GM23248 (cell line): ENCODE measurements at regions not wholly inside any gene's neighbourhood (a gene's known extent, or its start where the extent isn't known, plus 50 kb on each side); places are given as distances from the start of the nearest gene placed in this dataset.

Source experiments
- EZH2 ChIP-seq: fragments of 200-600 bp; sonication (generic); IDR thresholded peaks from 2 replicates; pipeline ENCODE4 v1.6.1; 2018; ENCODE audit warnings: antibody characterized with exemption, mild to moderate bottlenecking; ENCODE audit not compliant: insufficient read depth, poor library complexity, severe bottlenecking
- EZH2phosphoT487 ChIP-seq: fragments of 200-600 bp; sonication (generic); IDR thresholded peaks from 2 replicates; pipeline ENCODE4 v1.6.1; 2018; ENCODE audit warnings: antibody characterized with exemption, moderate library complexity, mild to moderate bottlenecking, low read depth; ENCODE audit not compliant: insufficient read depth

- TF ChIP-seq EZH2 (no peak), EZH2phosphoT487 (no peak)
Measured at GRCh38 chr5:44871401-44871800, 62.7 kb downstream of the MRPS30 start.
